ENCODE measurements at regions not wholly inside any gene's neighbourhood (a gene's known extent, or its start where the extent isn't known, plus 50 kb on each side); places are given as distances from the start of the nearest gene placed in this dataset.
"Not testable (repeated sequence)": the region's sequence is repeated elsewhere in the genome, so short reads cannot be mapped to it uniquely, and the experiment has no call there.

- no peak for DNase-seq (ENCODE audit: low read depth in 4 of 4, low spot score in 3 of 4)
Observed at GRCh38 chr9:115393976-115394775, 276.2 kb upstream of the TNC start.

- no peak for DNase-seq (ENCODE audit: low read depth in 4 of 4, low spot score in 3 of 4)
Observed at GRCh38 chr9:115395511-115396021, 277.6 kb upstream of the TNC start.

GRCh38 chr9:115396071-115396529, 278.1 kb upstream of the TNC start:
- DNase-seq (ENCODE audit: low read depth in 4 of 4, low spot score in 3 of 4) = no peak

- no peak for DNase-seq (ENCODE audit: low read depth in 4 of 4, low spot score in 3 of 4)
Observed at GRCh38 chr9:115397591-115398312, 279.8 kb upstream of the TNC start.

- DNase-seq (ENCODE audit: low read depth in 4 of 4, low spot score in 3 of 4) = no peak
Observed at GRCh38 chr9:115398313-115398650, 280.3 kb upstream of the TNC start.

- DNase-seq (ENCODE audit: low read depth in 4 of 4, low spot score in 3 of 4) = no peak
Observed at GRCh38 chr9:115398996-115399395, 281.0 kb upstream of the TNC start.

GRCh38 chr9:115400796-115401195, 282.8 kb upstream of the TNC start:
- peak in 2 of 4 donors; percentile 8 to 17 for DNase-seq (ENCODE audit: low read depth in 4 of 4, low spot score in 3 of 4)

- DNase-seq (ENCODE audit: low read depth in 4 of 4, low spot score in 3 of 4) = peak in 3 of 4 donors; percentile 27 to 48 (median 43)
Observed at GRCh38 chr9:115401756-115402327, 283.9 kb upstream of the TNC start.

- DNase-seq (ENCODE audit: low read depth in 4 of 4, low spot score in 3 of 4) = no peak
Observed at GRCh38 chr9:115403753-115404152, 285.8 kb upstream of the TNC start.

- DNase-seq (ENCODE audit: low read depth in 4 of 4, low spot score in 3 of 4) = no peak
Observed at GRCh38 chr9:115404311-115404710, 286.4 kb upstream of the TNC start.

- no peak for DNase-seq (ENCODE audit: low read depth in 4 of 4, low spot score in 3 of 4)
Observed at GRCh38 chr9:115411516-115411915, 293.6 kb upstream of the TNC start.

GRCh38 chr9:115411993-115412452, 294.1 kb upstream of the TNC start:
- DNase-seq (ENCODE audit: low read depth in 4 of 4, low spot score in 3 of 4) = no peak

- DNase-seq (ENCODE audit: low read depth in 4 of 4, low spot score in 3 of 4) = no peak
Observed at GRCh38 chr9:115412656-115413055, 294.7 kb upstream of the TNC start.

GRCh38 chr9:115413304-115413703, 295.3 kb upstream of the TNC start:
- DNase-seq (ENCODE audit: low read depth in 4 of 4, low spot score in 3 of 4) = no peak

- DNase-seq (ENCODE audit: low read depth in 4 of 4, low spot score in 3 of 4) = no peak
Observed at GRCh38 chr9:115413766-115414382, 295.9 kb upstream of the TNC start.

GRCh38 chr9:115414561-115414960, 296.6 kb upstream of the TNC start:
- DNase-seq (ENCODE audit: low read depth in 4 of 4, low spot score in 3 of 4) = no peak

GRCh38 chr9:115415450-115415849, 297.5 kb upstream of the TNC start:
- no peak for DNase-seq (ENCODE audit: low read depth in 4 of 4, low spot score in 3 of 4)

GRCh38 chr9:115416299-115416698, 298.3 kb upstream of the TNC start:
- DNase-seq (ENCODE audit: low read depth in 4 of 4, low spot score in 3 of 4) = no peak

- DNase-seq (ENCODE audit: low read depth in 4 of 4, low spot score in 3 of 4) = not testable (repeated sequence)
Observed at GRCh38 chr9:115418181-115418580, 300.2 kb upstream of the TNC start.

GRCh38 chr9:115422932-115423440, 305.0 kb upstream of the TNC start:
- no peak for DNase-seq (ENCODE audit: low read depth in 4 of 4, low spot score in 3 of 4)

- DNase-seq (ENCODE audit: low read depth in 4 of 4, low spot score in 3 of 4) = no peak
Observed at GRCh38 chr9:115423646-115424045, 305.7 kb upstream of the TNC start.

Measured in right renal pelvis (tissue), 4 donors.